Thyroid gland (tissue), 4 donors: ENCODE measurements at regions not wholly inside any gene's neighbourhood (a gene's known extent, or its start where the extent isn't known, plus 50 kb on each side); places are given as distances from the start of the nearest gene placed in this dataset.

ENCODE experiments used
- DNase-seq, 2 donors: peaks; one replicate each; pipeline ENCODE4 v3.0.0-alpha.2; 2019
- H3K27ac ChIP-seq, 3 donors: fragments of 200-600 bp; sonication (generic); 1 replicate in 2 of 3; 2 replicates in 1 of 3; pipeline ENCODE4 v1.5.1; 2016 to 2019; ENCODE audit warnings: mild to moderate bottlenecking in 1 of 3, moderate library complexity in 1 of 3
- H3K27me3 ChIP-seq: fragments of 200-600 bp; sonication (generic); one replicate; pipeline ENCODE4 v1.5.1; 2019
- H3K36me3 ChIP-seq, 2 donors: fragments of 200-600 bp; sonication (generic); one replicate each; pipeline ENCODE4 v1.5.1; 2016 to 2019
- H3K4me1 ChIP-seq, 2 donors: fragments of 200-600 bp; sonication (generic); one replicate each; pipeline ENCODE4 v1.5.1; 2017 to 2019
- H3K4me3 ChIP-seq, 3 donors: fragments of 200-600 bp; sonication (generic); replicated peaks in 1 of 3; 1 replicate in 2 of 3; 2 replicates in 1 of 3; pipeline ENCODE4 v1.5.1; 2016; ENCODE audit warnings: mild to moderate bottlenecking in 1 of 3
- H3K9me3 ChIP-seq: fragments of 200-600 bp; sonication (generic); one replicate; pipeline ENCODE4 v1.5.1; 2017
- CTCF ChIP-seq, 6 experiments: fragments of 200-600 bp in 3 of 6; fragments of 450-650 bp in 3 of 6; sonication (generic) in 3 of 6; IDR thresholded peaks; one replicate each; pipeline ENCODE4 v1.5.1; 2016 to 2019; ENCODE audit warnings: antibody characterized with exemption in 6 of 6, mild to moderate bottlenecking in 2 of 6, inconsistent platforms in 1 of 6, moderate library complexity in 1 of 6
- POLR2A ChIP-seq, 2 donors: fragments of 450-650 bp; IDR thresholded peaks; one replicate each; pipeline ENCODE4 v1.6.1; 2017; ENCODE audit warnings: antibody characterized with exemption in 2 of 2, mild to moderate bottlenecking in 2 of 2, moderate library complexity in 1 of 2
- WGBS, 2 donors: methylation state at CpG; one replicate each; pipeline ENCODE4 v1.1.5; 2017; 5-methylcytosine and 5-hydroxymethylcytosine counted together
- intact Hi-C: fragments of 100-400 bp; cut with DNase I; formaldehyde crosslinking; loops from one replicate; pipeline ENCODE4 v1.15.1; 2023

- TF ChIP-seq CTCF (IDR thresholded peaks at IDR 0.05), result peak in 4 of 6 experiments; percentile 38 to 51 (median 44)
- TF ChIP-seq POLR2A (IDR thresholded peaks at IDR 0.05), result no peak
- Histone ChIP-seq H3K27me3 (no peaks in the 10 kb centered on the region), H3K4me1 (peaks cover 5% of the 10 kb centered on the region in 2 donors), H3K36me3 (peaks cover 8 to 9% of the 10 kb centered on the region in 2 donors), H3K27ac (no peak overlapping the region), H3K4me3 (no peak overlapping the region), H3K9me3 (no peaks in the 10 kb centered on the region)
- DNase-seq, result peak in 1 of 2 donors; percentile 13
- intact Hi-C loops, result loop anchor here (10.0 kb wide), 1 partner anchor 353 kb away; no protein-coding TSS in a partner anchor
- 68 to 69% methylated on average over 5 of the region's 5 CpGs for WGBS, 2 donors
These were observed 296.8 kb downstream of the UTRN start for GRCh38 chr6:144581812-144582537.

- no peaks in the 10 kb centered on the region for H3K27me3 ChIP-seq
- no peaks in the 10 kb centered on the region for H3K9me3 ChIP-seq
- no peak overlapping the region for H3K4me3 ChIP-seq
- peaks cover 0 to 3% of the 10 kb centered on the region in 2 donors for H3K36me3 ChIP-seq
- peak; percentile 9 to 19 for DNase-seq
- 47 to 55% methylated on average over 16 of the region's 16 CpGs for WGBS, 2 donors
- TF ChIP-seq CTCF (IDR thresholded peaks at IDR 0.05) (no peak), POLR2A (IDR thresholded peaks at IDR 0.05) (no peak)
- peaks cover 5 to 9% of the 10 kb centered on the region in 2 donors for H3K4me1 ChIP-seq
- intact Hi-C loops, result loop anchor here (10.0 kb wide), 1 partner anchor 352 kb away; no protein-coding TSS in a partner anchor
- H3K27ac ChIP-seq, result no peak overlapping the region
These were observed 297.9 kb downstream of the UTRN start for GRCh38 chr6:144582939-144583613.

- intact Hi-C loops, result loop anchor here (10.0 kb wide), 1 partner anchor 351 kb away; no protein-coding TSS in a partner anchor
- TF ChIP-seq CTCF (IDR thresholded peaks at IDR 0.05) (no peak), POLR2A (IDR thresholded peaks at IDR 0.05) (no peak)
- Histone ChIP-seq H3K36me3 (no peaks in the 10 kb centered on the region), H3K27ac (no peak overlapping the region), H3K9me3 (no peaks in the 10 kb centered on the region), H3K27me3 (no peaks in the 10 kb centered on the region), H3K4me1 (peaks cover 9 to 14% of the 10 kb centered on the region in 2 donors), H3K4me3 (no peak overlapping the region)
- WGBS, 2 donors, result 75 to 83% methylated on average over 1 of the region's 1 CpG
- DNase-seq, result no peak
These were observed 298.4 kb downstream of the UTRN start for GRCh38 chr6:144583614-144583954.

GRCh38 chr6:144585217-144585814 lies 300.2 kb downstream of the UTRN start:
- 36 to 40% methylated on average over 3 of the region's 3 CpGs for WGBS, 2 donors
- Histone ChIP-seq H3K36me3 (no peaks in the 10 kb centered on the region), H3K9me3 (no peaks in the 10 kb centered on the region), H3K27me3 (no peaks in the 10 kb centered on the region), H3K27ac (no peak overlapping the region), H3K4me1 (peaks cover 13 to 15% of the 10 kb centered on the region in 2 donors), H3K4me3 (no peak overlapping the region)
- intact Hi-C loops, result loop anchor here (10.0 kb wide), 1 partner anchor 349 kb away; no protein-coding TSS in a partner anchor
- no peak for DNase-seq
- TF ChIP-seq CTCF (IDR thresholded peaks at IDR 0.05) (peak; percentile 39 to 88 (median 59)), POLR2A (IDR thresholded peaks at IDR 0.05) (no peak)
